Muscle layer of duodenum (tissue), 2 donors: ENCODE measurements at regions not wholly inside any gene's neighbourhood (a gene's known extent, or its start where the extent isn't known, plus 50 kb on each side); places are given as distances from the start of the nearest gene placed in this dataset.
"Not testable (repeated sequence)": the region's sequence is repeated elsewhere in the genome, so short reads cannot be mapped to it uniquely, and the experiment has no call there.

Experiments
- H3K27ac ChIP-seq: one replicate; pipeline ENCODE4 v1.7.0; 2013; ENCODE audit warnings: mild to moderate bottlenecking, low read length
- H3K27me3 ChIP-seq: one replicate; pipeline ENCODE4 v1.7.0; 2013; ENCODE audit warnings: low read depth, mild to moderate bottlenecking, control low read depth, low read length
- H3K36me3 ChIP-seq, 2 donors: one replicate each; pipeline ENCODE4 v1.7.0; 2013; ENCODE audit warnings: low read length in 2 of 2, control low read depth in 1 of 2, mild to moderate bottlenecking in 1 of 2; ENCODE audit not compliant: insufficient read depth in 2 of 2, control insufficient read depth in 1 of 2
- H3K4me1 ChIP-seq, 2 donors: one replicate each; pipeline ENCODE4 v1.7.0; 2013; ENCODE audit warnings: low read length in 2 of 2, mild to moderate bottlenecking in 2 of 2, control low read depth in 1 of 2, moderate library complexity in 1 of 2; ENCODE audit not compliant: insufficient read depth in 2 of 2, control insufficient read depth in 1 of 2
- H3K4me3 ChIP-seq, 2 donors: one replicate each; pipeline ENCODE4 v1.7.0; 2013; ENCODE audit warnings: low read length in 2 of 2, low read depth in 1 of 2, mild to moderate bottlenecking in 1 of 2
- H3K9me3 ChIP-seq, 2 donors: one replicate each; pipeline ENCODE4 v1.7.0; 2013; ENCODE audit warnings: low read length in 2 of 2, control low read depth in 1 of 2, mild to moderate bottlenecking in 1 of 2; ENCODE audit not compliant: control insufficient read depth in 1 of 2
- donor health status: healthy.

DNA sequence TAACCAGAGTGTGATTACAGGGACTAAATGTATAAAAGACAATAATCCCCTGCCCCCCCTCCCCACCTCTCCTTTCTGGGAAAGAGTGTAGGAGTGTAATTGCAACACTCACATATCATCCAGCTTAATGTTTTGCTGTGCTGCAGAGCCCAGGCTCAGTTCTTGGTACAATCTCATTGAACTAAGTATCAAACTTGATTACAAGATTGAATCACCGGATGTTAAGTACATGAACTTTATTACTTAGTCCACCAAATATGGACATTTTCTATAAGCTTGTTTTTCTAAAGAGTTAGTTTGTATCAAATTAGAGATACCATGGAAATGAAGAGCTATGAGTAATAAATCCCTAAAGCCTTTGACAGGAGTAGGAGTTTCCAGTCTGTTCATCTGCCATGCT, 559.1 kb downstream of the ZNF674 start:
- Histone ChIP-seq H3K27me3 (no peaks in the 10 kb centered on the region), H3K4me1 (no peaks in the 10 kb centered on the region), H3K36me3 (no peaks in the 10 kb centered on the region), H3K27ac (no peak overlapping the region), H3K4me3 (no peak overlapping the region), H3K9me3 (no peaks in the 10 kb centered on the region)

DNA sequence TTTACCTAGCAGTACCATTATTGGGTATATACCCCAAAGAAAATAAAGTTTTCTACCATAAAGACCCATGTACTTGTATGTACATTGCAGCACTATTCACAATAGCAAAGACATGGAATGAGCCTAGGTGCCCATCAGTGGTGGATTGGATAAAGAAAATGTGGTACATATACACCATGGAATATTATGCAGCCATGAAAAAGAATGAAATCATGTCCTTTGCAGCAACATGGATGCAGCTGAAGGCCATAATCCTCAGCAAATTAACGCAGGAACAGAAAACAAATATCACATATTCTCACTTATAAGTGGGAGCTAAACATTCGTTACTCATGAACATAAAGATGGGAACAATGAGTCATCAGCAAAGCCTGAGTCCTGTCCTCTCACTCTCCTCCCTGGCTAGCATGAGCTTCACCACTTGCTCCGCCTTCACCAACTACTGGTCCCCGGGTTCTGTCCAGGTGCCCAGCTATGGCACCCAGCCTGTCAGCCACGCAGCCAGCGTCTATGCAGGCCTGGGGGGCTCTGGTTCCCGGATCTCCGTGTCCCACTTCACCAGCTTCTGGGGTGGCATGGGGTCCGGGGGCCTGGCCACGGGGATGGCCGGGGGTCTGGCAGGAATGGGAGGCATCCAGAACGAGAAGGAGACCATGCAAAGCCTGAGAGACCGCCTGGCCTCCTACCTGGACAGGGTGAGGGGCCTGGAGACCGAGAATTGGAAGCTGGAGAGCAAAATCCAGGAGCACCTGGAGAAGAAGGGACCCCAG, 562.1 kb downstream of the ZNF674 start:
- not testable (repeated sequence) for H3K9me3 ChIP-seq, H3K27me3 ChIP-seq, H3K4me3 ChIP-seq, H3K4me1 ChIP-seq, H3K27ac ChIP-seq, H3K36me3 ChIP-seq

DNA sequence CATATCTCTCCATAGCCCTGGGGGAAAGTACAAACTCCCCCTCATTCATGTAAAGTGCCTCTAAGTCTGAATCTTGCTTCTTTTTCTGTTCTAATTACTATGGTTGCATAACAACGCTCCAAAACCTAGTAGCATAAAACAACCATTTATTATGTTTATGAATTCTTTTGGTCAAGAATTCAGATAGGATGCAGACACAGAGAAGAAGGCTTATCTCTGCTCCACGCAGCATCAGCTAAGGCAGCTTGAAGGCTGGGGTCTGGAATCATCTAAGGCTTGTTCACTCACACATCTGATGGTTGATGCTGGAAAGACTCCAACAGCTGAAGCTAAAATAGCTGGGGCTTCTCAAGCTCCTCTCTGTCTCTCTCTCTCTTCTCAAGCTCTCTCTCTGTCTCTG, 564.5 kb downstream of the ZNF674 start:
- H3K27ac ChIP-seq: no peak overlapping the region

DNA sequence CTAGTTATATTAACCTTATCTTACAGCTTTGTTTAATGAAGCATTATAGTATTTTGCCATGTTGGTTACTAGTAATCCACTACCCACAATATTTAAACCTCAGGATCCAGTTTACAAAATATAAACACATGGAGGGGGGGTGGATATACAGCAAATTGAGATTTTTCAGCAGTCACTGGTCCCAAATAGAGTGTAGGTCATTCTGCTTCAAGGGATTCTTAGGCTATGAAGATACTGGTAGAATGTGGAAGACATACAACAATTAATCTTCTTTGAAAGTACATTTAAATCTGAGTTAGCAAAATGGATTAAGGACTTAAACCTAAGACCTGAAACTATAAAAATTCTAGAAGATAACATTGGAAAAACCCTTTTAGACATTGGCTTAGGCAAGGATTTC, 569.6 kb downstream of the ZNF674 start:
- no peaks in the 10 kb centered on the region for H3K4me1 ChIP-seq
- H3K27me3 ChIP-seq: no peaks in the 10 kb centered on the region
- H3K36me3 ChIP-seq: no peaks in the 10 kb centered on the region
- no peak overlapping the region for H3K27ac ChIP-seq
- no peak overlapping the region for H3K4me3 ChIP-seq
- H3K9me3 ChIP-seq: no peaks in the 10 kb centered on the region

More for the DNA sequence above, 564.5 kb downstream of the ZNF674 start:
- Histone ChIP-seq H3K4me3 (no peak overlapping the region), H3K9me3 (no peaks in the 10 kb centered on the region), H3K4me1 (no peaks in the 10 kb centered on the region), H3K27me3 (no peaks in the 10 kb centered on the region), H3K36me3 (no peaks in the 10 kb centered on the region)

DNA sequence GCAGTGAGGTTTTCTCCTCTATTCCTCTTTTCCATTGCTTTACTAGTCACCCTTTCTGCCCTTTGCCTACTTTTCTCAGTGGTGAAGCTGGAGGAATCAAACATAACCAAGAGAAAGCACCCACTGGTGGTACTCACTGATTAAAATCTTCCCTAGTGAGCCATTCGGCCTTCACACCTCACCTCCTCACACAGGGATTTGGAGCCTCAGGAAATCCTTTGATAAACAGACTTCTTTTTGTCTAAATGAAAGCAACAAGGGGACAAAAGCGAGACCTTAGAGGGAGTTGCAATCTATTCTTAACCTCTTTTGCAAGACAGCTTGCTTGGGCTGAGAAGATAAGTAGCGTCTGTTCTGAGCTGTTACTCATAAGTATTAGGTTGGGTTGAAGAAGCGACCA, 572.6 kb downstream of the ZNF674 start:
- Histone ChIP-seq H3K36me3 (no peaks in the 10 kb centered on the region), H3K27me3 (no peaks in the 10 kb centered on the region), H3K4me1 (no peaks in the 10 kb centered on the region), H3K27ac (no peak overlapping the region), H3K9me3 (no peaks in the 10 kb centered on the region), H3K4me3 (no peak overlapping the region)

DNA sequence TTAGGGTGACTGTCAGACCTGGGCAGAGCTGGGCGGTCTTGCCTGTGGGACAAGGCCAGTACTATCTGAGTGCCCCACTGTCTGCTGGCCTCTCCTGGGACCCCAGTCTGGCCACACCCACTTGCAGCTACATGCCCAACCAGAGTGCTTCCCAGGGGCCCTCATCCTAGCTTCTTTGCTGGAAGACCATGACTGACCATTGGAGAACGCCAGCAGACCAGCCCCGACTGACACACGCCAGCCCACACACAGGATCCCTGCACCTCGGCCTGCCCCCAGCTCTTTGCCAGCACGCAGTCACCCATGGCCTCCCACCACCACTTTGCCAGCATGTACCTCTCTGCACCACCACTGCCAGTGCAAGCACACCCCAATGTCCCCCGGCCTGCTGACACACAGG, 585.7 kb downstream of the ZNF674 start:
- H3K4me1 ChIP-seq: no peaks in the 10 kb centered on the region
- H3K36me3 ChIP-seq: no peaks in the 10 kb centered on the region
- H3K27ac ChIP-seq: no peak overlapping the region
- no peaks in the 10 kb centered on the region for H3K27me3 ChIP-seq
- no peak overlapping the region for H3K4me3 ChIP-seq
- no peaks in the 10 kb centered on the region for H3K9me3 ChIP-seq

DNA sequence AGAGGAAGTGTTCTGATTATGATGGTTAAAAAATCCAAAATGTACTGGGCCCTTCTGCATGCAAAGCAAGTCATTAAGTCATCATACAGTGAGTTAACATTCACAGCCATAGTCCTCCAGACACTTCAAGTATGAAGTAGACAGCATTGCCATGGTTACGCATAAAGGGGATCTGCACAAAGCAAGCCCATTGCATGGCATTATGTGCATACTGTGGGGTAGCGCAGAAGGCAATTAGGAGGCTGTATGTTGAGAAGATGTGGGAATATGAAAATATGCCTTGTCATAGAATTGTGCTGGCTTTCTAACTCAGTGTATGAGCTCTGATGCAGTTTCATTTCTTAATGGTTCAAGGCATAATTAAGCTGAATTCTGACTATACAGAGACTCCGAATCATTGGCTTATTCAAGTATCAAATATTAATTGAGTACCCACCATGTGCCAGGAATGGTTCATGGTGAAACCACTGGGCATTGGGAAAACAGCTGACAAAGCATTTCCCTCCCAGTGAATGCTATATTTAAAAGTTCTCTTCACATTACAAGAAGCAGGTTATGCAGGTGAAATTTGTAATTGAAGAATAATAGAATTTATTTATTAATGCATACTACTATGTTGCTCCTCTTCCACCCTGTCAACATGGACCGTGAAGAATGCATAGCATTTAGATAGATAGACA, 588.9 kb downstream of the ZNF674 start:
- no peak overlapping the region for H3K4me3 ChIP-seq
- H3K27me3 ChIP-seq: no peaks in the 10 kb centered on the region
- no peaks in the 10 kb centered on the region for H3K36me3 ChIP-seq
- no peaks in the 10 kb centered on the region for H3K9me3 ChIP-seq
- no peak overlapping the region for H3K27ac ChIP-seq
- H3K4me1 ChIP-seq: no peaks in the 10 kb centered on the region

DNA sequence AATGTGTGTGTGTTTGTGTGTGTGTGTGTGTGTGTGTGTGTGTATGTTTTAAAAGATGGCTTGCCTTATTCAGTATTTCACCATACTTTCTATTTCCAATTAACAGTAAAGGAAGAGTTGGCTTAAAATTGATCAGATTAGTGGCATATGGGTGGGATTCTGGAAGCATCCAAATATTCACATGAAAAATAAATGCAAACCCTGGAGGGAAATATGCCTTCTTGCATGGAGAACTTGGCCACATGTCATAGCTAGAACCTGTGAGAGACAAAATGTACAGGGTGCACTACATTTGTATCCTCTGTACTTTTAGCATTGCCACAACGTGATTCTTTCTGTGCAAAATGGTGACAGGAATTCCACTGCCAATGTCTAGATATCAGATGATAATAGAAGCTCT, 589.6 kb downstream of the ZNF674 start:
- Histone ChIP-seq H3K27ac (no peak overlapping the region), H3K36me3 (no peaks in the 10 kb centered on the region), H3K27me3 (no peaks in the 10 kb centered on the region), H3K4me1 (no peaks in the 10 kb centered on the region), H3K9me3 (no peaks in the 10 kb centered on the region), H3K4me3 (no peak overlapping the region)

DNA sequence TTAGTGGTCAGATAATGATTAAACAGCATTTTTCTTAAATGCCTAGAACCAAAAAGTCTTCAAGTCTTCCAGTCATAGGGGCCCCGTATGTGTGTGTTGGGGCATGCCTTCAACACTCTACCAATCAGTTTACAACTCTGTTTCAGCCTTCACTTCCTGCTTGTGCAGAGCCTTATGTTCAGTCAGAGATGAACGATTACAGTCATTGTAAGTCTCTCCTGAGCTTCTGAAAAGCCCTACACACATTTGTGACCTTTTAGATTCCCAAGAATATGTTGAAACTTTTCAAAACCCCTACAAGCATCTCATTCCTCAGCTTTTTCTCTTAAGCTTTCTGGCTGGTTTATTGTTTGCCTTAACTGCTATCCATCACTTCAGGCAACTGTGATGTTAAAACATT, 591.2 kb downstream of the ZNF674 start:
- Histone ChIP-seq H3K27ac (no peak overlapping the region), H3K4me1 (no peaks in the 10 kb centered on the region), H3K4me3 (no peak overlapping the region), H3K9me3 (no peaks in the 10 kb centered on the region), H3K27me3 (no peaks in the 10 kb centered on the region), H3K36me3 (no peaks in the 10 kb centered on the region)

DNA sequence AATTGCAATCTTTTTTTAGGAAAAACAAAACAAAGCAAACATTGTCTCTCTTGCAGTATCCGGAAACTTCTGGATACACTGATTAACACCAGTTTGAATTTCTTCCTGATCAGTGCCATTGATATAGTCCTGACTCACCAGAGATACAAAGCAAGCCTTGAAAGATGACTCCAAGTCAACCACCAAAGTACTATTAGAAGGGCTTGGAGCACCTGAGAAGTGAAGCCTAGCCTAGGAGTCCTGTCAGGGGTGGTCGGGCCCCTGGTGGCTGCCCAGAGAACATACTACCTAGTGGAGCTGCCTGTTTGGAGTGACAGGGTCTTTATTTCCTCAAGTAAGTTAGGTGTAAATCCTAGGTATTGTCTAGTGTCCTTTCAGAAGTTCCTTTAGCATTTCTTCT, 593.2 kb downstream of the ZNF674 start:
- Histone ChIP-seq H3K4me1 (no peaks in the 10 kb centered on the region), H3K4me3 (no peak overlapping the region), H3K36me3 (no peaks in the 10 kb centered on the region), H3K27ac (no peak overlapping the region), H3K9me3 (no peaks in the 10 kb centered on the region), H3K27me3 (no peaks in the 10 kb centered on the region)

DNA sequence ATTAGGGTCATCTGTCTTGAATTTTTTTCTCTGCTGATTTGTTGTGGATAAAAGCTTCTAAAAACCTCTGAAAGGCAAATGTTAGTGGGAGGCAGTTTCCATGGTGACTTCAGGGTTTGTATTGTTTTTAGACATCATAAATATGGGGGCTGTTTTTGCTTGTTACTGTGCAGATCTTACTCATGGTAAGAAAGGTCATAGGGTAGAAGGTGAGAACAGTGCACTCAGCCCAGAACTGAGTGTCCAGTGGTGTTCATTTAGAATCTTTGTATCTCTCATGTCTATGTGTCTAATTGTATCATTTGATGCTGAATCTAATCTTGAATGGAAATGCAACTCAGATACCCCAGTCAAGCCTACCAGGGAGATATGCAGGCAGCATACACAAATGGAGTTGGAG, 609.8 kb downstream of the ZNF674 start:
- Histone ChIP-seq H3K4me1 (no peaks in the 10 kb centered on the region), H3K9me3 (no peaks in the 10 kb centered on the region), H3K36me3 (no peaks in the 10 kb centered on the region), H3K27ac (no peak overlapping the region), H3K4me3 (no peak overlapping the region), H3K27me3 (no peaks in the 10 kb centered on the region)

DNA sequence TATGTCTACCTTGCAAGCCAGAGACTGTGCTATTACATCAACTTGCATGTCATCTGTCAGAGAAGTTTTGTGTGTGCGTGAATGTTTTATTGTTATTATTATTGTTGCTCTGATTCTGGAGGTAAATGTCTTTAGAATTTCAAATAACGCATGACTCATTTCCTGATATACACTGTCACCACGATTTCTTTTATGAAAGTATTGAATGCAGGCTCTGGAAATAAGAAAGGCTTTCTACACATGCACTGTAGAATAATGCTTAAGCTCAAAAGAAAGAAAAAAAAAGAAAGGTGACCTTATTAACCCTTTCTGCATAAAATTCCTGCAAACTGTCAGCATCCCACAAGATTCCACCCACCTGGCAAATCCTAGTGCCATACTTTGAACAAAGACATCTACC, 632.9 kb downstream of the ZNF674 start:
- Histone ChIP-seq H3K27me3 (no peaks in the 10 kb centered on the region), H3K4me1 (no peaks in the 10 kb centered on the region), H3K9me3 (no peaks in the 10 kb centered on the region), H3K36me3 (no peaks in the 10 kb centered on the region), H3K4me3 (no peak overlapping the region), H3K27ac (no peak overlapping the region)
